ENCODE measurements at regions not wholly inside any gene's neighbourhood (a gene's known extent, or its start where the extent isn't known, plus 50 kb on each side); places are given as distances from the start of the nearest gene placed in this dataset.

DNA sequence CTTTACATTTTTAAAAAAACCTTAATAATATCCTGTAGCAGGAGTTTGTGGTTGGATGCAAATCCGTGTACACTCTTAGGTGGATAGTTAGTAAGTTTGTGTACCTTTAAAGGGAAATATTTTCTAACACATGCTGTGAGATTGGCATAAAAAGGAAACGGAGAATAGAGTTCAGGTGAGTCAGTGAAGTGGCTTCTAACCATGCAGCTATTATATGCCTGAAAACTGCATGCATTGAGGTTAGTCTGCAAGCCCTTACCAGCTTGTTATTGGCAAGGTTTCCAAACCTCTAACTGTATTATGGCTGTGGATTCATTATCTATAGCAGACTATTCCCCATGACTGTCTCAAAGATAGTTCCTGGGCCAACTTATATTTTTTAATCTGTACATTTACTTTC, 420.6 kb upstream of the MMS22L start:
- H3K9me3 Mint-ChIP-seq (ENCODE audit: unreplicated experiment): no peaks in the 10 kb centered on the region
- peaks cover 8% of the 10 kb centered on the region for H3K4me1 Mint-ChIP-seq (ENCODE audit: low read depth, unreplicated experiment)
- TF ChIP-seq CTCF (IDR thresholded peaks at IDR 0.05; ENCODE audit: partially characterized antibody, unreplicated experiment): no peak
- no peak for DNase-seq
- H3K4me3 Mint-ChIP-seq (ENCODE audit: unreplicated experiment): no peak overlapping the region
- H3K36me3 Mint-ChIP-seq (ENCODE audit: unreplicated experiment): no peaks in the 10 kb centered on the region
- H3K27ac Mint-ChIP-seq (ENCODE audit: unreplicated experiment): no peak overlapping the region
- peaks cover 2% of the 10 kb centered on the region for H3K27me3 Mint-ChIP-seq (ENCODE audit: unreplicated experiment)

- TF ChIP-seq CTCF (IDR thresholded peaks at IDR 0.05; ENCODE audit: partially characterized antibody, unreplicated experiment): peak; percentile 59
- peak; percentile 19 for DNase-seq
- peaks cover 8% of the 10 kb centered on the region for H3K4me1 Mint-ChIP-seq (ENCODE audit: low read depth, unreplicated experiment)
- H3K27ac Mint-ChIP-seq (ENCODE audit: unreplicated experiment): peak overlapping the region; percentile 86
- peak overlapping the region; percentile 44 for H3K4me3 Mint-ChIP-seq (ENCODE audit: unreplicated experiment)
- no peaks in the 10 kb centered on the region for H3K36me3 Mint-ChIP-seq (ENCODE audit: unreplicated experiment)
- no peaks in the 10 kb centered on the region for H3K9me3 Mint-ChIP-seq (ENCODE audit: unreplicated experiment)
- H3K27me3 Mint-ChIP-seq (ENCODE audit: unreplicated experiment): peaks cover 4% of the 10 kb centered on the region
Measured at GRCh38 chr6:97705568-97705967, 422.6 kb upstream of the MMS22L start.

DNA sequence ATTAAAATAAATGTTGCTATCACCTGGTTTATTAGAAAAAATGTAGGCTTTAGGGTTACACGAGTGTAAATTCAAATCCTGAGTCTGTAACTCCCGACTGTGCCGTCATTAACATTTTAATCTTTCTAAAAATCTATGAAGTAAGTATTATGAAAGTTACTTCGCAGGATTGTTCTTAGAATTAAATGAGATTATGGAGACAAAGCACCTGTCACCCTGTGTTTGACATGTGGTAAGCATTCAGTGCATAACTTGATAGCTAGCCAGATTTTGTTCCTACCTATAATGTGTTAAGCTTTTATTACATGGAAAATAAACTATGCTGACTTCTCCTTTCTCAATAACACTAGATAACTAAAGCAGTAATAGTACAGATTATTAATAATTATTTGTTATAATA, 429.7 kb upstream of the MMS22L start:
- Mint-ChIP-seq H3K9me3 (ENCODE audit: unreplicated experiment) (peaks cover 2% of the 10 kb centered on the region), H3K36me3 (ENCODE audit: unreplicated experiment) (peaks cover 5% of the 10 kb centered on the region), H3K27me3 (ENCODE audit: unreplicated experiment) (peaks cover 4% of the 10 kb centered on the region), H3K27ac (ENCODE audit: unreplicated experiment) (no peak overlapping the region), H3K4me3 (ENCODE audit: unreplicated experiment) (no peak overlapping the region), H3K4me1 (ENCODE audit: low read depth, unreplicated experiment) (no peaks in the 10 kb centered on the region)
- DNase-seq: no peak
- no peak for TF ChIP-seq CTCF (IDR thresholded peaks at IDR 0.05; ENCODE audit: partially characterized antibody, unreplicated experiment)

DNA sequence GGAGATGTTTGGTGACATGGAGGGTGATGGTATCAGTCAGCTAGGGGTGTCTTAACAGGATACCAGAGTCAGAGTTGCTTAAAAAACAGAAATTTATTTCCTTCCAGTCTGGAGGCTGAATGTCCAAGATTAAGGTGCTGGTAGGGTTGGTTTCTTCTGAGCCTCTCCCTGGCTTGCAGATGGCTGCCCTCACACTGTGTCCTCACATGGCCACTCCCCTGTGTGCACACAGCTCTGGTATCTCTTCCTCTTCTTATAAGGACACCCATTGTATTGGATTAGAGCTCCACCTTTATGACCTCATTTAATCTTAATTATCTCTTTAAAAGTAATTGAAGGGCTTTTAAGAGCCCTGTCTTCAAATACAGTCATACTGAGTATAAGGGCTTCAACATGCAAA, 431.8 kb upstream of the MMS22L start:
- H3K27ac Mint-ChIP-seq (ENCODE audit: unreplicated experiment): no peak overlapping the region
- H3K36me3 Mint-ChIP-seq (ENCODE audit: unreplicated experiment): peaks cover 5% of the 10 kb centered on the region
- H3K27me3 Mint-ChIP-seq (ENCODE audit: unreplicated experiment): peaks cover 4% of the 10 kb centered on the region
- H3K9me3 Mint-ChIP-seq (ENCODE audit: unreplicated experiment): peaks cover 2% of the 10 kb centered on the region
- H3K4me3 Mint-ChIP-seq (ENCODE audit: unreplicated experiment): no peak overlapping the region
- TF ChIP-seq CTCF (IDR thresholded peaks at IDR 0.05; ENCODE audit: partially characterized antibody, unreplicated experiment): no peak
- DNase-seq: no peak
- H3K4me1 Mint-ChIP-seq (ENCODE audit: low read depth, unreplicated experiment): no peaks in the 10 kb centered on the region

GRCh38 chr6:97717086-97717485, 434.1 kb upstream of the MMS22L start:
- Mint-ChIP-seq H3K4me1 (ENCODE audit: low read depth, unreplicated experiment) (no peaks in the 10 kb centered on the region), H3K9me3 (ENCODE audit: unreplicated experiment) (peaks cover 2% of the 10 kb centered on the region), H3K27me3 (ENCODE audit: unreplicated experiment) (no peaks in the 10 kb centered on the region), H3K36me3 (ENCODE audit: unreplicated experiment) (peaks cover 5% of the 10 kb centered on the region), H3K4me3 (ENCODE audit: unreplicated experiment) (no peak overlapping the region), H3K27ac (ENCODE audit: unreplicated experiment) (no peak overlapping the region)
- no peak for TF ChIP-seq CTCF (IDR thresholded peaks at IDR 0.05; ENCODE audit: partially characterized antibody, unreplicated experiment)
- DNase-seq: no peak

All from glutamatergic neuron (in vitro differentiated cells).